ENCODE measurements at regions not wholly inside any gene's neighbourhood (a gene's known extent, or its start where the extent isn't known, plus 50 kb on each side); places are given as distances from the start of the nearest gene placed in this dataset.

DNA sequence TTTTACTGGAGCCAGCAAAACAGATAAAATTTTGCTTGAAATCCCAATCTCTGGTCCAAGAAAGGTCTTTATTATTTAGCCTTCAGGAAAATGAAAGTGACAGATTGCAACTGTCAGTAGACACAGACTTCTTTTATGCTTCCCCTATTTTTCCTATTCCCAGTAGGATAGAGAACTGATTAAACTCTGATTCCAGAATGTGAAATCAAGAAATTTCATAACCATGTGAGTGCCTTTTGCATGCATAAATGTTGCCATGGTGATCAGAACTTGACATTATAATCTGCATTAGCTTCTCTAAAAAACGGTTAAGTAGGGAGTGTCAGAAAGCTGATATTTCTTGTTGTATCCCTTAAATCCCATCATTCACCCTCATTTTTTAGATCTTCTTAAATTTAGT is 255.2 kb upstream of the GABRA2 start:
- no peak overlapping the region for H3K27ac Mint-ChIP-seq (ENCODE audit: low read depth, unreplicated experiment)
- no peaks in the 10 kb centered on the region for H3K9me3 Mint-ChIP-seq (ENCODE audit: unreplicated experiment)
- intact Hi-C loops (cut with micrococcal nuclease): no loop called here
- ChIA-PET CTCF (interaction anchor here (0.9 kb wide), 2 partner anchors 8 to 316 kb away, joined by 3 to 4 read pairs; no protein-coding TSS in a partner anchor), POLR2A (no interaction called here)
- no peaks in the 10 kb centered on the region for H3K27me3 Mint-ChIP-seq (ENCODE audit: insufficient read depth, unreplicated experiment)
- no peaks in the 10 kb centered on the region for H3K36me3 Mint-ChIP-seq (ENCODE audit: insufficient read depth, unreplicated experiment)
- BruUV-seq (replicated peaks): no TSS peak
- TF ChIP-seq, protein P1, sequence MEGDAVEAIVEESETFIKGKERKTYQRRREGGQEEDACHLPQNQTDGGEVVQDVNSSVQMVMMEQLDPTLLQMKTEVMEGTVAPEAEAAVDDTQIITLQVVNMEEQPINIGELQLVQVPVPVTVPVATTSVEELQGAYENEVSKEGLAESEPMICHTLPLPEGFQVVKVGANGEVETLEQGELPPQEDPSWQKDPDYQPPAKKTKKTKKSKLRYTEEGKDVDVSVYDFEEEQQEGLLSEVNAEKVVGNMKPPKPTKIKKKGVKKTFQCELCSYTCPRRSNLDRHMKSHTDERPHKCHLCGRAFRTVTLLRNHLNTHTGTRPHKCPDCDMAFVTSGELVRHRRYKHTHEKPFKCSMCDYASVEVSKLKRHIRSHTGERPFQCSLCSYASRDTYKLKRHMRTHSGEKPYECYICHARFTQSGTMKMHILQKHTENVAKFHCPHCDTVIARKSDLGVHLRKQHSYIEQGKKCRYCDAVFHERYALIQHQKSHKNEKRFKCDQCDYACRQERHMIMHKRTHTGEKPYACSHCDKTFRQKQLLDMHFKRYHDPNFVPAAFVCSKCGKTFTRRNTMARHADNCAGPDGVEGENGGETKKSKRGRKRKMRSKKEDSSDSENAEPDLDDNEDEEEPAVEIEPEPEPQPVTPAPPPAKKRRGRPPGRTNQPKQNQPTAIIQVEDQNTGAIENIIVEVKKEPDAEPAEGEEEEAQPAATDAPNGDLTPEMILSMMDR (IDR thresholded peaks at IDR 0.05; ENCODE audit: unreplicated experiment): no peak
- no peaks in the 10 kb centered on the region for H3K4me1 Mint-ChIP-seq (ENCODE audit: insufficient read depth, unreplicated experiment)
- H3K4me3 Mint-ChIP-seq (ENCODE audit: unreplicated experiment): no peak overlapping the region
- no peak for DNase-seq (ENCODE audit: unreplicated experiment)

Data from MCF 10A (cell line).